ENCODE measurements at regions not wholly inside any gene's neighbourhood (a gene's known extent, or its start where the extent isn't known, plus 50 kb on each side); places are given as distances from the start of the nearest gene placed in this dataset.
"Not testable (repeated sequence)": the region's sequence is repeated elsewhere in the genome, so short reads cannot be mapped to it uniquely, and the experiment has no call there.

DNA sequence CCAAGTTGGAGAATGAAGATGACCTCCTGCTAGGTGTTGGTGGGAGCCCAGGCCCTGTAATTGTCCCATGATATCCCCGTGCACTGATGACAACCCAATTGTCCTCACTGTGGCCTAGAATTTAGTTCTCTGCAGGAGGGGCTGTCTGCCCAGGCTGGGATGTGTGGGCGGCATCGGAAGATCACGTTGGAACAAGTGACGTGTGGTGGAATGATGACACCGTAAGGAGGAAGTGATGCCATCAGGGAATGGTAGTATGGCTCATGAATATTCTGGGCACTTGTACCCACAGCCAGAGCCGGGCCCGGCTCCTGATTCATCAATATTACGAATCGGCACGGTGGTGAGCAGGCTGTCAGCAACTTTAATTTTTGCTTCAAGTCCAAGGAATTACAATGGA lies 111.6 kb downstream of the MIAT start:
- no peak for DNase-seq (ENCODE audit: low read depth in 2 of 2)

DNA sequence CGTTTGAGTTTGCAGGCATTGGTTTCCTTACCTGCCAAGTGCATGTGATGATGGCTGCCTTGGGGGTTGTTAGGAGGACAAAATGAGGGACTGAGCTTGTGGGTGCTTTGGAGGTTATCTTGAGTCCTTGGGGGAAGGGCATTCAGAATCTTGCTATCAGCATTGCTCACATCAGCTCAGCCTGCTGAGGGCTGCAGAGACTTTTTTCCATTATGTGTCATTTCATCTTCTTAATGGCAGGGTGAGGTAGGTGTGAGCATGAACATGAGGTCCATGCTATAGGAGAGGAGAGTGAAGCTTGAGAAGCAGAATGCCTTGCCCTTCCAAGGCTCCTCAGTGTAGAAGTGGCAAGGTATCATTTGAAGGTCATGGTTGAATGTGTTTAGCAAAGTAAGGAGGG lies 112.3 kb downstream of the MIAT start:
- DNase-seq (ENCODE audit: low read depth in 2 of 2) = no peak

- DNase-seq (ENCODE audit: low read depth in 2 of 2) = no peak
Observed at GRCh38 chr22:26770624-26771023, 113.2 kb downstream of the MIAT start.

GRCh38 chr22:26773054-26773453 lies 115.7 kb downstream of the MIAT start:
- DNase-seq (ENCODE audit: low read depth in 2 of 2) = not testable (repeated sequence)

DNA sequence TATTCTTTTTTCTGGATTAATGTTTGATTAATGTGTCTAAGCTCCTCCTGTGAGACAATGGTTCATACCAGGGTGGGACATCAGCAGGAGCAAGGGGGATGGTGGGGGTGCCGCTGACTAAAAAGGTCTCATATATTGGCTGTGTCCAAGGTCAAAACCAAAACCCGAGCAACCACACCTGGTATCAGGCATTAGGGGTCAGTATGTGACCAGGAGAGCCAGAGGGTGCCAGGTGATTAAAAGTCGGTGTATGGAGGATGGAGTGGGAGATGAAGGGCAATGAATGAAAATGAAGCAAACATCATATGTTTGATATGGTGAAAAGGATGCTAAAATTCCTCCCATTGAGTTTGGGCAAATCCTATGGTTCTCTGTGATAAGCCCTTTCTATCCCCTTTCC lies 118.0 kb downstream of the MIAT start:
- no peak for DNase-seq (ENCODE audit: low read depth in 2 of 2)

- DNase-seq (ENCODE audit: low read depth in 2 of 2) = no peak
Observed at GRCh38 chr22:26777156-26777801, 119.9 kb downstream of the MIAT start.

GRCh38 chr22:26778372-26778771 lies 121.0 kb downstream of the MIAT start:
- no peak for DNase-seq (ENCODE audit: low read depth in 2 of 2)

GRCh38 chr22:26779108-26779507 lies 121.7 kb downstream of the MIAT start:
- no peak for DNase-seq (ENCODE audit: low read depth in 2 of 2)

GRCh38 chr22:26779929-26780328 lies 122.5 kb downstream of the MIAT start:
- DNase-seq (ENCODE audit: low read depth in 2 of 2) = no peak

DNA sequence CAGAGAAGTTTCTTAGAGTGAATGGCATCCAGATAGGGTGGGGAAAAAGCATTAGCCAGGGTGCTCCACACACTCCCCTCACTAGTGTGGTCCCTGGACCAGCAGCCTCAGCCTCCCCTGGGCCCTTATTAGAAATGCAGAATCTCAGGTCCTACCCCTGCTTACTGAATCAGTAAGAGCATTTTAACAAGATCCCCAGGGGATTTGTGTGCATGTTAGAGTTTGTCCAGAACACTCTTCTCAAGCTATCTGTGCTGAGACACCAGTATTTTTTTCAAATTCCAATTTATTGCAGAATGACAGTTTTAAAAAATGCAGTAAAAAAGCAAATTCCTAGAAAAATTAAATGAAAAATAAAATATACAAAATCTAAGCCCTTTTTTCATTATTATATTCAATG lies 123.1 kb downstream of the MIAT start:
- no peak for DNase-seq (ENCODE audit: low read depth in 2 of 2)

DNA sequence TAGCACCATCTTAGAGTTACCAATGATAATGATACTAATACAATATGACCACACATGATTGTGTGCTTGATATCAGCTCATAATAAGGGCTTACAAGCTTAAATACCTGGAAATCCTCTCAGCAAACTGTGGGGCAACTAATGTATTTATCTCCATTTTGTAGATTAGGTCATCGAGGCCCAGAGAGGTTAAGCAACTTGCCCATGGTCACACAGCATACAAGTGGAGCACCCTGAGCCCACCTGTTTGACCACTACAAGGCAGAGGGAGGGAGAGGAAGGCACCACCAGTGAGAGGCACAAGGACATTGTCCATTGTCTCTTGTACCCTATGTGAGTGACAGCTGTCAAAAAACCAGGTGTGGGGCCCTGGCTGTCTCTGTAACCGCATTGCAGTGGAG lies 123.7 kb downstream of the MIAT start:
- DNase-seq (ENCODE audit: low read depth in 2 of 2) = no peak

GRCh38 chr22:26781596-26781995 lies 124.2 kb downstream of the MIAT start:
- DNase-seq (ENCODE audit: low read depth in 2 of 2) = no peak

DNA sequence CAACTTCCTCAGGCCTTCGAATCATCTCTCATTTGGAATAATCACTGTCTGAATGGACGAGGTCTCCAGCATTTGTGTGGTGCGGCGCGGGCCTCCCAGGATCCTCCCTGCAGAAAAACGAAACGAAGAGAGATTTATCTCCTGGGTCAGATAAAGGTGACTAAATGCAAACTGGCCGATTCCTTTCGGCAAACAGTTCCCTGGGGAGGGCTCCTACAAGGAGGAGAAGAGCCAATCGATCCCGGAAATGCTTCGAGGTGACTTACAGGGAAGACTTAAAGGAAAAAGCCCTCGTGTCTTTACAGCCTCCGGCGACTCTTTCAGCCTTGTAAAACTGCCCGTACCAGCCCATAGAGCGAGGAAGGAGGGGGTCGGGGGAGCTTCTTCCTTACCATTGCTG lies 126.5 kb downstream of the MIAT start:
- DNase-seq (ENCODE audit: low read depth in 2 of 2) = no peak

- DNase-seq (ENCODE audit: low read depth in 2 of 2) = no peak
Observed at GRCh38 chr22:26784772-26785171, 127.4 kb downstream of the MIAT start.

DNA sequence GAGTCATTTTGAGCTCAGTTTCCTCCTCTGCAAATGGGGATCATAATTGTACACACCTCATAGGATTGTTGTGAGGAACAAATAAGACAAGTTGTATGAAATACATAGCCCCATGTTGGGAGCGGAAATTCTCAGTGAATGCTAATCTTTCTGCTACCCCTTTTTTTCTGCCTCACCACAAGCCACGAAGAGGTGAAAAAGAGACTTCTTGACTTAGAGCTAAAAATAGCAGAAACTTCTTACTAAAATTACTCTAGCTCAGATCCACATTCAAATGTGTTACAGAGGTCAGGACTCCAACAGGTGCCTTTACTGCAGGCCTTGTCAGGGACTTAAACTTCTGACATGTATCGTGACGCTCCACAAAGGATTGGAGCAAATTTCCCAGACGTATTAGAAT lies 128.5 kb downstream of the MIAT start:
- DNase-seq (ENCODE audit: low read depth in 2 of 2) = no peak

GRCh38 chr22:26786398-26786797 lies 129.0 kb downstream of the MIAT start:
- DNase-seq (ENCODE audit: low read depth in 2 of 2) = no peak

- DNase-seq (ENCODE audit: low read depth in 2 of 2) = no peak
Observed at GRCh38 chr22:26789951-26790350, 132.6 kb downstream of the MIAT start.

DNA sequence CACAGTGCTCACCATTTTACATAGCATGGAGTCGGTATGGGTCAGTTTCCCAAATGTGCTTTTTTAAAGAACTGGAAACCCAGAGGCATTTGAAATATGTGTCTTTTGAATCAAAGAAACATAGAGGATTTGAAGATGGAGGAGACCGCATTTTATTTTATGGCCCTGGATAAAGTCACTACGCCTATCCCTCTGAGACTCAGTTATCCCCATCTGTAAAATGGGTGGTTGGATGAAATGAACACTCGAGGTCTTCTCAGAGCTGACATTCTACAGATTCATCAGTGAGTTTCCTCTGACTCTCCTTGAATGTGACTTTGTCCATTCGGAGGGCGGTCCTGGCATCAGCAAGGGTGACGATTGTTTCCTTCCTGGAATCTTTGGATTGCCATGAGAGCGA lies 135.1 kb downstream of the MIAT start:
- no peak for DNase-seq (ENCODE audit: low read depth in 2 of 2)

DNA sequence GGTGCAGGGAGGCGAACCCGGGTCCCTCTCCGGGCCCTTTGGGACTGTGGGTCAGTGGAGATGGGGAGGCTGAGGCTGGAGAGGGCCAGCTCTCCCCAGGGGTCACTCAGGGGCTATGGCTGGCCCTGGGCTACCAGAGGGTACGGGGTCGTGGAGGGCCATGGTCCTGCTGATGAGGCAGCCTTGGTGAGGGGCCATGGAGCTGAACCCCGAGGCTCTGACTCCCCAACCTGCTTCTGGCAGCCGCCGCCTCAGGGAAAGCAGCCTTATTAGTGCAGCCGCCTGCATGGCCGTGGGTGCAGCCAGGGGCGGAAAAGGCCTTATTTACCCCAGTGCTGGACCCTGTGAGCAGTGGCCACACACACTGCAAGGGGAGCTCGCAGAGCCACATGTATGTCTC lies 139.4 kb downstream of the MIAT start:
- no peak for DNase-seq (ENCODE audit: low read depth in 2 of 2)

- no peak for DNase-seq (ENCODE audit: low read depth in 2 of 2)
Observed at GRCh38 chr22:26797910-26798309, 140.5 kb downstream of the MIAT start.

DNA sequence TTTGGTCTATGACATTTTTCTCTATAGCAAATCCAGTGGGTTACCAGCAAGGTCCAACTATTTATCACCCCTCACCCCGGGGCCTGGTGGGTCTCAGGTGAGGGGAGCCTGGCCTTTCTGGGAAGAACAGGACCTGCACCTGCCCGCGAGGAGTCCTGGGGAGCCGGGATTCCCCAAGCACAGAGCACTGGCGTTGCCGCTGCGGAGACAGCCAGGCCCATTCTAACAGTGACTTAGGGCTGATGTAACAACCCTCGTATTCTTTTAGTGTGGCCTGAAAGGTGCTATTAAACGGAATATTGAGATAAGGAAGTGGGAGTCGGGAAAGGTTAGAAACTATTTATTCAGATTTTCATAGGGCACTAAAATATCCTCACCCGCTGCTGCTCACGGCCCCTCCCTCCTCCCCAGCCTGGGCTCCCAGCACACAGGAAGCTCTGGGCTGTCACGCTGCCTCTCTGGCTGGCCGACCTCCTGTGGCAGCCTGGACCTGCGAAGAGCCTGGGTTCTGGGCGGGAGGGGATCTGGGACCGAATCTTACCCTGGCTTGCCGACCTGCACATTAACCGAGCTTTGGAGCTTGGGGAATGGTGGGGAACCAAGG lies 141.2 kb downstream of the MIAT start:
- no peak for DNase-seq (ENCODE audit: low read depth in 2 of 2)

DNA sequence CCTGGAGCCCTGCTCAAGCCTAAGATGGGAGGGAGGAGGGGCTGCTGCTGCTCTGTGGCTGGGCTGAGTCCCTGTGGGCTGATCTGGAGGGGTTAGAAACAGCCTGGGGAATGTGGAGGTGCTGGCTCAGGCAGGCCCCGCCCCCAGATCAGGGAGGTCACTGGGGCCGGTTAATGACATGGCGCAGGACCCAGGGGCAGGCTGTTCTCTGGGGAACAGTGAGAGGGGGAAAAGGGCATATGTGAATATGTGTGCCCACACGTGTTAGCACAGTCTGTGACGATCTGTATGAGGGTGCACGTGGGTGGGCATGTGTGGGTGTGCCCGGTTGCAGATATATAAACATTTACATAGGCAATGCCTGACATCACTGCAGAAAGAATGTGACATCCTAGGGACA lies 143.5 kb downstream of the MIAT start:
- DNase-seq (ENCODE audit: low read depth in 2 of 2) = no peak

- DNase-seq (ENCODE audit: low read depth in 2 of 2) = no peak
Observed at GRCh38 chr22:26801449-26801848, 144.1 kb downstream of the MIAT start.

DNA sequence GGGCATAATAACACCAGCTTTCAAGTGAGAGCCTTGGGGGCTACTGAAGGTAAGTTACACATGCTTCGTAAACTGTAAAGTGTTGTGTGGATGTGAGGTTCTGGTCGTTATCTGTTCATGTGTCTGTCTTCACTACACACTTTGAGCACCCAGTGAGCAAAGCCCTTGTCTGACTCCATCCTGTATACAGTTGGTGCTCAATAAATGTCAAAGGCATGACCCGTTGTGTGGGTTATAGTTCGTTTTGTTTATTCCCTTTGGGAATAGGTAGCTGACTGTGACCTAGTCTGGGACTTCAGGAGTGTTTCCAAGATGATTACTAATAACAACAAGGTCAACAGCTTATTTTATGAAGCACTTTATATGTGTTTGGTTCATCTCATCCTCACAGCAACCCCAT lies 146.9 kb downstream of the MIAT start:
- DNase-seq (ENCODE audit: low read depth in 2 of 2) = no peak
